ENCODE measurements at regions not wholly inside any gene's neighbourhood (a gene's known extent, or its start where the extent isn't known, plus 50 kb on each side); places are given as distances from the start of the nearest gene placed in this dataset.

- no peak for TF ChIP-seq CTCF (IDR thresholded peaks at IDR 0.05; ENCODE audit: unreplicated experiment)
- ChIA-PET POLR2A (no interaction called here), CTCF (interaction anchor here (0.5 to 0.6 kb wide), 3 partner anchors 34 to 868 kb away, joined by 3 to 4 read pairs (median 3); no protein-coding TSS in a partner anchor)
- intact Hi-C loops (cut with micrococcal nuclease), result no loop called here
- H3K27ac Mint-ChIP-seq (ENCODE audit: low read depth, unreplicated experiment), result no peak overlapping the region
- no peaks in the 10 kb centered on the region for H3K9me3 Mint-ChIP-seq (ENCODE audit: unreplicated experiment)
- H3K36me3 Mint-ChIP-seq (ENCODE audit: insufficient read depth, unreplicated experiment), result peaks cover 4% of the 10 kb centered on the region
- H3K4me1 Mint-ChIP-seq (ENCODE audit: insufficient read depth, unreplicated experiment), result no peaks in the 10 kb centered on the region
- no TSS peak for BruUV-seq (replicated peaks)
- no peaks in the 10 kb centered on the region for H3K27me3 Mint-ChIP-seq (ENCODE audit: insufficient read depth, unreplicated experiment)
- no peak for DNase-seq (ENCODE audit: unreplicated experiment)
- no peak overlapping the region for H3K4me3 Mint-ChIP-seq (ENCODE audit: unreplicated experiment)
Measured at GRCh38 chr4:4608214-4608537, 66.3 kb upstream of the STX18 start.

DNA sequence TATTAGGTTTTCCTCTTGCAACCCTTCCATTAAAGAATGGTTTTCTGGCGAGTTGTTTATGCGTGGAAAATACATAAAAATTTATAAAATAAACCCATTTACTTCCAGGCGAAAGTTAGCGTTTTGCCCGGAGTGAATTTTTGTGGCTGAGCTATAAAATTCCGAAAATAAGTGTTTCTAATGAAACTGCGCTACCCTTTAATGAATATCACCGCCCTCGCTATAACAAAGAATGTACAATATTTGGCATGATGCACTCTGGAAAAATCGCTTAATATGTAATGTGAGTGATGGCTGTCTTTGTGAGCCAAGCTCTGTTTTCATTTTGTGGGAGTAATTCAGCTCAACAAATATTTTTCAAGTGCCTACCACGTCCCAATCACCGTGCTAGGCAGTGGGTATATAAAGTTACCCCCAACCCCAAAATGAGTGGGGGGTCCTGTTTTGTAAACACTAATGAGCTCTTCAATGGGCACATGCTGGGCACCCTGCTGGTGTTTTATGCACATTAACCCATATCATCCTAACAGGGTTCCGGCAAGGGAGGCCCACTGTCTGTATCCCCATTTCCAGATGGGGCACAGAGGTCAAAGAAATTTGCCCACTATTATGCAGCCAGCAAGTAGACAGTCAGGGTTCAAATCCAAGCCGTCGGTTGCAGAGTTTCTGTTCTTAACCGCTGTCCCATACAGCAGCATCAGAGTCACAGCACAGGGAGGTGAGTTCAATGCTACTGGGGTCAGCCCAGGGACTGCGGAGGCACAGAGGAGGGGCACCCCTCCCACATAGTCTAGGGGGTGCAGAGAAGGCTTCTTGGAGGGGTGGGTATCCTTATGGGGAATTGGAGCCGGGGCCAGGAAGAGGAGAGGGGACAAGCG lies 65.7 kb upstream of the STX18 start:
- H3K27ac Mint-ChIP-seq (ENCODE audit: low read depth, unreplicated experiment), result no peak overlapping the region
- peaks cover 4% of the 10 kb centered on the region for H3K36me3 Mint-ChIP-seq (ENCODE audit: insufficient read depth, unreplicated experiment)
- H3K4me3 Mint-ChIP-seq (ENCODE audit: unreplicated experiment), result no peak overlapping the region
- H3K4me1 Mint-ChIP-seq (ENCODE audit: insufficient read depth, unreplicated experiment), result no peaks in the 10 kb centered on the region
- DNase-seq (ENCODE audit: unreplicated experiment), result no peak
- intact Hi-C loops (cut with micrococcal nuclease), result no loop called here
- no peak for TF ChIP-seq CTCF (IDR thresholded peaks at IDR 0.05; ENCODE audit: unreplicated experiment)
- ChIA-PET POLR2A (interaction anchor here (0.6 kb wide), 1 partner anchor 48 kb away, joined by 3 read pairs; no protein-coding TSS in a partner anchor), CTCF (interaction anchor here (0.5 to 0.6 kb wide), 3 partner anchors 33 to 868 kb away, joined by 3 to 4 read pairs (median 3); no protein-coding TSS in a partner anchor)
- no peaks in the 10 kb centered on the region for H3K27me3 Mint-ChIP-seq (ENCODE audit: insufficient read depth, unreplicated experiment)
- H3K9me3 Mint-ChIP-seq (ENCODE audit: unreplicated experiment), result no peaks in the 10 kb centered on the region
- no TSS peak for BruUV-seq (replicated peaks)

- Mint-ChIP-seq H3K36me3 (ENCODE audit: insufficient read depth, unreplicated experiment) (peaks cover 4% of the 10 kb centered on the region), H3K4me3 (ENCODE audit: unreplicated experiment) (no peak overlapping the region)
Measured at GRCh38 chr4:4606321-4606720, 64.5 kb upstream of the STX18 start.

More at GRCh38 chr4:4606321-4606720, 64.5 kb upstream of the STX18 start:
- CTCF ChIA-PET, result no interaction called here
- POLR2A ChIA-PET, result interaction anchor here (0.7 kb wide), 1 partner anchor 46 kb away, joined by 7 read pairs; no protein-coding TSS in a partner anchor
- DNase-seq (ENCODE audit: unreplicated experiment), result no peak
- no peaks in the 10 kb centered on the region for H3K27me3 Mint-ChIP-seq (ENCODE audit: insufficient read depth, unreplicated experiment)
- no TSS peak for BruUV-seq (replicated peaks)
- intact Hi-C loops (cut with micrococcal nuclease), result no loop called here
- no peak for TF ChIP-seq CTCF (IDR thresholded peaks at IDR 0.05; ENCODE audit: unreplicated experiment)
- H3K27ac Mint-ChIP-seq (ENCODE audit: low read depth, unreplicated experiment), result peak overlapping the region; percentile 0
- no peaks in the 10 kb centered on the region for H3K4me1 Mint-ChIP-seq (ENCODE audit: insufficient read depth, unreplicated experiment)
- no peaks in the 10 kb centered on the region for H3K9me3 Mint-ChIP-seq (ENCODE audit: unreplicated experiment)

All from MCF 10A (cell line).